H1 (cell line): ENCODE measurements at regions not wholly inside any gene's neighbourhood (a gene's known extent, or its start where the extent isn't known, plus 50 kb on each side); places are given as distances from the start of the nearest gene placed in this dataset.

ENCODE experiments used
- CTCF ChIA-PET: fragments of 300-600 bp; sonication (Branson Sonifier 250); formaldehyde crosslinking; loops from one replicate; lab custom pipeline; 2021; ENCODE audit not compliant: partially characterized antibody; lab: Charles Lee
- POLR2A ChIA-PET: fragments of 300-600 bp; sonication (Branson Sonifier 250); formaldehyde crosslinking; loops from one replicate; lab custom pipeline; 2021; ENCODE audit warnings: inconsistent platforms; ENCODE audit not compliant: partially characterized antibody; lab: Charles Lee
- DNase-seq, 2 experiments: peaks; one replicate each; pipeline versions ENCODE4 v3.0.0 to v3.0.0-alpha.2; 2010 to 2022; ENCODE audit warnings: low spot score in 2 of 2, low read depth in 1 of 2, mixed read lengths in 1 of 2
- FAIRE-seq: peaks from 2 replicates; lab custom pipeline; 2011; peaks lifted over from hg19 to GRCh38; lab: Jason Lieb, UNC
- H2AFZ ChIP-seq: 2 replicates; pipeline ENCODE4 v1.8.1; 2012; ENCODE audit warnings: low read length, inconsistent platforms
- H2AK5ac ChIP-seq: 2 replicates; pipeline ENCODE4 v1.6.1; 2013; ENCODE audit warnings: low read depth, low read length
- H2BK120ac ChIP-seq: replicated peaks from 2 replicates; pipeline ENCODE3; 2013; ENCODE audit warnings: low read depth, low read length, inconsistent platforms
- H2BK12ac ChIP-seq: 2 replicates; pipeline ENCODE4 v1.6.1; 2013; ENCODE audit warnings: low read depth, low read length
- H2BK15ac ChIP-seq: 2 replicates; pipeline ENCODE4 v1.6.1; 2013; ENCODE audit warnings: low read length
- H2BK20ac ChIP-seq: 2 replicates; pipeline ENCODE4 v1.6.1; 2013; ENCODE audit warnings: low read length
- H2BK5ac ChIP-seq: 2 replicates; pipeline ENCODE4 v1.6.1; 2013; ENCODE audit warnings: low read depth, low read length
- H3K14ac ChIP-seq: 2 replicates; pipeline ENCODE4 v1.6.1; 2013; ENCODE audit warnings: inconsistent platforms; ENCODE audit not compliant: insufficient read length
- H3K18ac ChIP-seq: 2 replicates; pipeline ENCODE4 v1.6.1; 2013; ENCODE audit warnings: low read length; ENCODE audit errors: extremely low read depth
- H3K23ac ChIP-seq: 2 replicates; pipeline ENCODE4 v1.6.1; 2013; ENCODE audit warnings: inconsistent platforms; ENCODE audit not compliant: insufficient read length
- H3K23me2 ChIP-seq: 2 replicates; pipeline ENCODE4 v1.6.1; 2013; ENCODE audit warnings: low read depth, low read length
- H3K27ac ChIP-seq: 2 replicates; pipeline ENCODE4 v1.6.1; 2011; ENCODE audit warnings: low read depth, low read length, inconsistent platforms
- H3K27me3 ChIP-seq, 4 experiments: replicated peaks in 1 of 4; 1 replicate in 1 of 4; 2 replicates in 3 of 4; pipeline versions ENCODE4 v1.6.1 to v1.8.1; 2011 to 2013; ENCODE audit warnings: low read length in 3 of 4, mild to moderate bottlenecking in 3 of 4, inconsistent platforms in 2 of 4, mixed read lengths in 2 of 4, moderate library complexity in 1 of 4; ENCODE audit not compliant: control insufficient read depth in 3 of 4, insufficient read depth in 3 of 4; ENCODE audit errors: extremely low read depth in 1 of 4
- H3K36me3 ChIP-seq, 4 experiments: 2 replicates each; pipeline versions ENCODE4 v1.6.1 to v1.8.1; 2011 to 2013; ENCODE audit warnings: mild to moderate bottlenecking in 4 of 4, low read length in 3 of 4, moderate library complexity in 2 of 4, control low read depth in 1 of 4, inconsistent platforms in 1 of 4; ENCODE audit not compliant: insufficient read depth in 4 of 4, control insufficient read depth in 2 of 4
- H3K4ac ChIP-seq: replicated peaks from 2 replicates; pipeline ENCODE3; 2013; ENCODE audit warnings: low read length, low read depth, mixed read lengths, inconsistent platforms; ENCODE audit not compliant: insufficient read length
- H3K4me1 ChIP-seq, 4 experiments: replicated peaks in 1 of 4; 1 replicate in 1 of 4; 2 replicates in 3 of 4; pipeline versions ENCODE4 v1.6.1 to v1.8.1; 2011 to 2013; ENCODE audit warnings: low read length in 3 of 4, inconsistent platforms in 2 of 4, mixed read lengths in 1 of 4; ENCODE audit not compliant: insufficient read depth in 4 of 4, control insufficient read depth in 3 of 4
- H3K4me2 ChIP-seq, 2 experiments: 2 replicates each; pipeline versions ENCODE4 v1.6.1 to v1.8.1; 2011 to 2013; ENCODE audit warnings: low read depth in 2 of 2, low read length in 2 of 2, control low read depth in 1 of 2, inconsistent platforms in 1 of 2, mild to moderate bottlenecking in 1 of 2; ENCODE audit not compliant: insufficient read depth in 1 of 2
- H3K4me3 ChIP-seq, 4 experiments: fragments of 200-600, 300-600 bp in 1 of 4; sonication (generic), shearing (Covaris generic), sonication (Bioruptor Twin) in 1 of 4; 2 replicates each; pipeline versions ENCODE4 v1.5.1 to v1.8.1; 2011 to 2016; ENCODE audit warnings: low read length in 4 of 4, low read depth in 3 of 4, control low read depth in 2 of 4, inconsistent platforms in 2 of 4, mild to moderate bottlenecking in 2 of 4, mixed read lengths in 1 of 4, moderate library complexity in 1 of 4; ENCODE audit not compliant: insufficient read depth in 2 of 4; ENCODE audit errors: extremely low read depth in 1 of 4
- H3K56ac ChIP-seq: replicated peaks from 2 replicates; pipeline ENCODE3; 2013; ENCODE audit warnings: low read depth, mild to moderate bottlenecking, mixed read lengths, low read length, inconsistent platforms; ENCODE audit not compliant: insufficient read length
- H3K79me1 ChIP-seq: 2 replicates; pipeline ENCODE4 v1.6.1; 2013; ENCODE audit warnings: low read depth, low read length, control low read depth
- H3K79me2 ChIP-seq, 2 experiments: 2 replicates each; pipeline versions ENCODE4 v1.6.1 to v1.8.1; 2012 to 2013; ENCODE audit warnings: low read length in 2 of 2, mild to moderate bottlenecking in 2 of 2, inconsistent platforms in 1 of 2; ENCODE audit not compliant: insufficient read depth in 2 of 2, control insufficient read depth in 1 of 2
- H3K9ac ChIP-seq, 4 experiments: replicated peaks in 1 of 4; 1 replicate in 1 of 4; 2 replicates in 3 of 4; pipeline versions ENCODE4 v1.6.1 to v1.8.1; 2011 to 2013; ENCODE audit warnings: low read depth in 3 of 4, low read length in 3 of 4, control low read depth in 2 of 4, mild to moderate bottlenecking in 2 of 4, moderate library complexity in 2 of 4, inconsistent platforms in 1 of 4; ENCODE audit errors: extremely low read depth in 1 of 4
- H3K9me3 ChIP-seq, 2 experiments: 2 replicates each; pipeline versions ENCODE4 v1.6.1 to v1.8.1; 2012 to 2013; ENCODE audit warnings: mild to moderate bottlenecking in 2 of 2, moderate library complexity in 2 of 2, control low read depth in 1 of 2, inconsistent platforms in 1 of 2, low read depth in 1 of 2, low read length in 1 of 2, mixed read lengths in 1 of 2; ENCODE audit not compliant: insufficient read depth in 2 of 2
- H4K20me1 ChIP-seq, 2 experiments: replicated peaks in 1 of 2; 2 replicates each; pipeline versions ENCODE3 to v1.8.1; 2011 to 2013; ENCODE audit warnings: inconsistent platforms in 2 of 2, low read length in 2 of 2, mild to moderate bottlenecking in 1 of 2; ENCODE audit not compliant: insufficient read depth in 2 of 2, control insufficient read depth in 1 of 2
- H4K5ac ChIP-seq: 2 replicates; pipeline ENCODE4 v1.6.1; 2013; ENCODE audit warnings: low read length, low read depth, mixed read lengths, inconsistent platforms; ENCODE audit not compliant: insufficient read length
- H4K8ac ChIP-seq: 2 replicates; pipeline ENCODE4 v1.8.0; 2013; ENCODE audit warnings: mild to moderate bottlenecking, moderate library complexity, low read length, inconsistent platforms; ENCODE audit not compliant: insufficient read depth; ENCODE audit errors: extremely low read depth
- H4K91ac ChIP-seq: replicated peaks from 2 replicates; pipeline ENCODE3; 2013; ENCODE audit warnings: low read length, mixed read lengths, inconsistent platforms; ENCODE audit not compliant: insufficient read length
- ASH2L ChIP-seq: fragments of 200-600, 300-600 bp; sonication (generic); IDR thresholded peaks from one replicate; pipeline ENCODE4 v1.7.1; 2017; ENCODE audit warnings: low read length
- BACH1 ChIP-seq: IDR thresholded peaks from 2 replicates; pipeline ENCODE4 v1.6.1; 2012; ENCODE audit warnings: low read length, improper control_type of control experiment
- CEBPB ChIP-seq: IDR thresholded peaks from 2 replicates; pipeline ENCODE4 v1.6.1; 2012; ENCODE audit warnings: low read depth, low read length
- CHD2 ChIP-seq: IDR thresholded peaks from 2 replicates; pipeline ENCODE4 v1.6.1; 2012; ENCODE audit warnings: low read length, improper control_type of control experiment
- E2F6 ChIP-seq: IDR thresholded peaks from 2 replicates; pipeline ENCODE4 v1.6.1; 2012; ENCODE audit warnings: inconsistent platforms
- EGR1 ChIP-seq: IDR thresholded peaks from 2 replicates; pipeline ENCODE4 v1.6.1; 2011; ENCODE audit warnings: low read depth, low read length, borderline replicate concordance
- EZH2 ChIP-seq: fragments of 200-600 bp; sonication (generic); IDR thresholded peaks from 2 replicates; pipeline ENCODE4 v1.7.1; 2012; ENCODE audit warnings: low read depth, mild to moderate bottlenecking, moderate library complexity, low read length, inconsistent platforms; ENCODE audit not compliant: severe bottlenecking
- GABPA ChIP-seq: IDR thresholded peaks from 2 replicates; pipeline ENCODE4 v1.6.1; 2011; ENCODE audit warnings: mild to moderate bottlenecking, low read length, moderate library complexity, borderline replicate concordance; ENCODE audit not compliant: insufficient read depth
- JUND ChIP-seq: IDR thresholded peaks from 2 replicates; pipeline ENCODE4 v1.6.1; 2011; ENCODE audit warnings: mild to moderate bottlenecking, improper control_type of control experiment, low read length
- MAFK ChIP-seq: IDR thresholded peaks from 2 replicates; pipeline ENCODE4 v1.6.1; 2012; ENCODE audit warnings: low read depth, mild to moderate bottlenecking, improper control_type of control experiment, low read length
- NANOG ChIP-seq: IDR thresholded peaks from 2 replicates; pipeline ENCODE4 v1.6.1; 2011; ENCODE audit warnings: low read length, low read depth, mild to moderate bottlenecking, inconsistent platforms; ENCODE audit not compliant: insufficient read depth, poor library complexity, severe bottlenecking
- SUZ12 ChIP-seq: fragments of 200-600 bp; sonication (generic); IDR thresholded peaks from 2 replicates; pipeline ENCODE4 v1.6.1; 2012; ENCODE audit warnings: mild to moderate bottlenecking, inconsistent platforms, low read length, moderate library complexity, mixed read lengths
- TAF1 ChIP-seq: IDR thresholded peaks from 2 replicates; pipeline ENCODE4 v1.6.1; 2011; ENCODE audit warnings: mild to moderate bottlenecking, low read depth, low read length
- YY1 ChIP-seq: IDR thresholded peaks from 2 replicates; pipeline ENCODE4 v1.6.1; 2011; ENCODE audit warnings: low read depth, mild to moderate bottlenecking, low read length
- ZNF274 ChIP-seq: IDR thresholded peaks from 2 replicates; pipeline ENCODE4 v1.7.0; 2012; ENCODE audit warnings: low read length, borderline replicate concordance; ENCODE audit errors: extremely low read depth
- WGBS, 2 experiments: shearing (Covaris generic) in 1 of 2; methylation state at CpG; one replicate each; pipeline versions ENCODE4 v1.1.6 to v1.1.7; 2013 to 2015; ENCODE audit warnings: low lambda C conversion rate in 2 of 2, mixed read lengths in 2 of 2, inconsistent platforms in 1 of 2, low coverage in 1 of 2, missing lambda C conversion rate in 1 of 2; ENCODE audit not compliant: insufficient replicate concordance in 2 of 2, insufficient coverage in 1 of 2, insufficient read length in 1 of 2; ENCODE audit errors: extremely low coverage in 1 of 2, missing lambda C conversion rate in 1 of 2; 5-methylcytosine and 5-hydroxymethylcytosine counted together

DNA sequence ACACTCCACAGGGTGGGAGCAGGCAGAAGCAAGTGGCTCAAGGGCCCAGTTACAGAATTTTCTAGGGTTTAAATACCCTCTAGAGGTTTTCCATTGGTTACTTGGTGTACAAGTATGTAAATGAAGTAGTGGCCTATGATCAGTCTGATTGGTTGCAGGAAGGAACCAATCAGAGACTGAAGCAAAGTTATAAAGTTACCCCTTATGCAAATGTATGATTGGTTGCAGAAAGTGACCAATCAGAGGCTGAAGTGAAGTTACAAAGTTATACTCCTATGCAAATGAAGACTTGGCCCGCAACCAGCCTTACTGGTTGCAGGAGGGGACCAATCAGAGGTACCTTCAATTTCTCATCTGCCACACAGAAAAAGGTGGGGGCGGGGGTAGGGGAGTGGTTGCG is 154.6 kb downstream of the INO80D start:
- Histone ChIP-seq H2BK20ac (no peak overlapping the region), H2AK5ac (no peak overlapping the region), H3K4me2 (no peak overlapping the region), H2AFZ (no peak overlapping the region), H3K79me2 (no peaks in the 10 kb centered on the region), H3K23me2 (no peaks in the 10 kb centered on the region), H3K18ac (no peak overlapping the region), H2BK5ac (no peak overlapping the region), H3K9me3 (no peaks in the 10 kb centered on the region), H4K91ac (no peak overlapping the region), H3K79me1 (no peaks in the 10 kb centered on the region), H2BK15ac (no peak overlapping the region), H3K14ac (no peak overlapping the region), H3K56ac (no peak overlapping the region), H3K27me3 (peaks cover 0 to 8% (median 3%) of the 10 kb centered on the region in 4 experiments; a peak in 4 of 7 replicates), H2BK12ac (no peak overlapping the region), H3K4me1 (peaks cover 0 to 11% (median 2%) of the 10 kb centered on the region in 4 experiments; a peak in 4 of 7 replicates), H4K5ac (no peak overlapping the region), H3K4me3 (no peak overlapping the region), H3K27ac (no peak overlapping the region), H3K36me3 (no peaks in the 10 kb centered on the region), H3K23ac (no peak overlapping the region), H4K8ac (no peak overlapping the region), H2BK120ac (no peak overlapping the region), H3K4ac (no peak overlapping the region), H3K9ac (no peak overlapping the region), H4K20me1 (no peaks in the 10 kb centered on the region)
- 100% methylated on average over 3 of the region's 3 CpGs; no CpG with 5 or more reads in 1 of the 2 experiments for WGBS, 2 experiments
- no peak for DNase-seq
- ChIA-PET POLR2A (no interaction called here), CTCF (interaction anchor here (0.8 to 9.0 kb wide), 6 partner anchors 8 to 158 kb away, joined by 3 to 136 read pairs (median 8); no protein-coding TSS in a partner anchor)
- no peak for FAIRE-seq
- TF ChIP-seq GABPA (no peak), EZH2 (no peak), CHD2 (no peak), SUZ12 (no peak), EGR1 (no peak), JUND (no peak), CEBPB (no peak), ZNF274 (no peak), MAFK (no peak), ASH2L (no peak), TAF1 (no peak), NANOG (no peak), BACH1 (no peak), YY1 (no peak), E2F6 (no peak)
